ENCODE measurements at regions not wholly inside any gene's neighbourhood (a gene's known extent, or its start where the extent isn't known, plus 50 kb on each side); places are given as distances from the start of the nearest gene placed in this dataset.
A peak's percentile ranks its signal among the peaks of the same experiment; 100 is the strongest.

DNA sequence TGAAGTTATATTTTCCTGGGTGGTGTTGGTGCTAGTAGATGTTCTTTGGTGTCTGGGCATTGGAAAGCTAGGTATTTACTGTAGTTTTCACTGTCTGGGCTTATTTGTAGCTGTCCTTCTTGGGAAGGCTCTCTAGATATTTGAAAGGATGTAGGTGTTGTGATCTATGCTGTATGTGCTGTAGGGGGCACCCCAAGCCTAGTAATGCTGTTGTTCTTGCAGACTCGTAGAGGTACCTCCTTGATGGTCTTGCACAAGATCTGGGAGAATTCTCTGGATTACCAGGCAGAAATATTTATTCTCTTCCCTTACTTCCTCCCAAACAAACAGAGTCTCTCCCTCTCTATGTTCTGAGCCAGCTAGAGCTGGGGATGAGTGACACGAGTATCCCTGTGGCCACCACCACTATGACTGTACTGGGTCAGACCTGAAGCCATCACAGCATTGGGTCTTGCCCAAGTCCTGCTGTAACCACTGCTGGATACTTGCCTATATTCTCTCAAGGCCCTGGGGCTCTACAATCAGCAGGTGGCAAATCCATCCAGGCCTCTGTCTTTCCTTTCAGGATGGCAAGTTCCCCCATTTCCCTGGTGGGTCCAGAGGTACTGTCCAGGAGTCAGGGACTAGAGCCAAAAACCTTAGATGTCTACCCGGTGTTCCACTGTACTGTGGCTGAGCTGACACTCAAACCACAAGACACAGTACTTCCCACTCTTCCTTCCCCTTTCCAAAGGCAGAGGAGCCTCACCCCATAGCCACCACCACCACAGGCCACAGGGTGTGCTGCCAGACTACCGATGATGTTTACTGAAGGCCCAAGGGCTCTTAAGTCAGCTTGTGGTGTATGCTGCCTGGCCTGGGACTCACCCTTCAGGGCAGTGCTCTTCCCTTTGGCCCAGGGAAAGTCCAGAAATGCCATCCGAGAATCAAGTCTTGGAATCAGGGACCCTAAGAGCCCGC lies 195.2 kb upstream of the DPPA4 start:
- DNase-seq, result peak; percentile 59

DNA sequence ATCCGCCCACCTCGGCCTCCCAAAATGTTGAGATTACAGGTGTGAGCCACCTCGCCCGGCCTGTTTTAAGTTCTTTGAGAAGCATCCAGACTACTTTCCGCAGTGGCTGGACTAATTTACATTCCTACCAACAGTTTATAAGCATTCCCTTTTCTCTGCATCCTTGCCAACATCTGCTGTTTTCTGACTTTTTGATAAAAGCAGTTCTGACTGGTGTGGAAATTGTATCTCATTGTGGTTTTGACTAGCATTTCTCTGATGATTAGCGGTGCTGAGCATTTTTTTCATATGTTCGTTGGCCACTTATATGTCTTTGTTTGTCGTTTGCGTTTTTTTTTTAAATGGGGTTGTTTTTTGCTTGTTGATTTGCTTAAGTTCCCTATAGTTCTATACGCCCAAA lies 208.4 kb upstream of the DPPA4 start:
- no peak for DNase-seq

DNA sequence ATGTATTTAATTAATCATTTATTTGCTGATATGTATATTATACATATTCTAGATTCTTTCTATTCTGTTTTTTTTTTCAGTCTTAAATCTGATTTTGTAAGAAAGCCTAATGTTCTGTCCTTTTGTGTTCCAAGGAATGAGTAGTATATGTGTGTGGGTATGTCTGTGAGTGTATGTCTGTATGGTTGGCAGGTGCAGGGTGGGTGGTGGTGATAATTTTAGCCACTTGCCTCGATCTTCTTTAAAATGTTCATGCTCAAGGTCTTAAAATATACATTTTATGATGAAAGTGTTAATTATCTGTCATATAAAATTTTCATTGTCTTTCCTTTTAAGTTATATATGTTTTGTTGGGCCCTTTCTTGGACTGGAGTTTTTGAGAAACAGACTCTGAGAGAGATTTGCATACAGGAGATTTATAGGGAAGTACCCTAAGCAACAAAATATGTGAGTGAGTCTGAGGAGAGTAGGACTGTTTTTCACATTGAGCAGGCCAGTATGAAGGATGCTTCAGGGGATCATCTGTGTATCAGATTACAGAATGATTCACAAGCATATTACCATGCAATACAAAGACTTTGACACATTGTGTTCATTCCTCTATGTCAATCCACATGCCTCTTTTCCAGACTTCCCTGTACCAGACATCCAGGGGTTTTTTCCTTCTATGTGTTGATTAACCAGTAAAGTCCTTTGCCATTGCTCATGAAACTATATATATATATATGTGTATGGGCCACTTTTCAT lies 211.0 kb upstream of the DPPA4 start:
- no peak for DNase-seq

DNA sequence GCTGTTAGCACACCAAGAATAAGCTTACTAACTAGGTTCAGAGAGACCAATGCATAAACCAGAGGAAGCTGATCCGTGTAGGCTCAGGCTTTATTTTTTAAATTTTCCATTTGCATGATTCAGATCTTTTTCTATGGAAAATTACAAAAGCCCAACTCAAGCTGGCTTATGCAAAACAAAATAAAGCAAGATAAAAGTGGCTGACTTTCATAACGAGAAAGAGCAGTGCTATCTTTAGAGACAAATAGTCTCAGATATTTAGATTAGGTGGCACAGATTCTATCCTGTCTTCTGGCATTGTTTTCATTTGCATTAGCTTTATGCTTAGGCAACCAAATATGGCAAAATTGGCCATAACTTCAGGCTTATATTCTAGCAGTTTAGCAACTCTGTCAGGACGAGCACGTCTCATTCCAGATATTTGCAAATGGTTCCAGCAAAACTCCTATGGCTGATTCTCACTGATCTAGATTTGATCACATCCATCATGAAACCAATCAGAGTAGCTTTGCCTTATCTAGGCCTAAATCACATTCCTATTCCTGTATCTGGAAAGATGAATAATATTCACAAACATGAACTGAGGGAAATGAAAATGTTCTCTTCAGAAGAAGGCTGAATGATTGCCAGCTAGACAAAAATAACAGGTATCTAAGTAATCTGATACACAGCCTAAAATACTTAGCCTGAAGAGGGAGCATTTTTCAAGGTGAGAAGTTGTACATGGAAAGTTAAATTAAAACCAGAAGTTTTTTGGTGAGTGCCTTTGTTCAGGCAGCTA lies 216.4 kb upstream of the DPPA4 start:
- DNase-seq, result peak; percentile 3

DNA sequence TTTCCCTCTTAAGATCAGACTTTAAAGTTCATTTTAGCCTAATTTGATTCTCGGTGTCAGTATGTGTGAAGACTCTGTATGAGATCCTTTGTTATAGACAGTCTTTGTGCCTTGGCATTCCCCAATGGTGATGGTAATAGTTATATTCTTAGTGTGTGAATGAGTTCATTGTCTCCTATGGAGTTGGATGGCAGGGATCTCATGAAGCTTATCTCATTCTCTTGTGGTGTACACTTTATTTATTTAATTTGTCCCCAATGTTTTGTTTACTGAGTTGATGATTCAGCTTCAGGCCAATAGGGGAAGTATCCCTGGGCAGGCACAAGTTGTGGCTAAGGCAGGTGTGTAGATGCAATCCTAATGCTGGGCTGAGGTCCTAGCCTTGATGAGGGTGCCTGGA lies 222.0 kb upstream of the DPPA4 start:
- DNase-seq, result no peak

DNA sequence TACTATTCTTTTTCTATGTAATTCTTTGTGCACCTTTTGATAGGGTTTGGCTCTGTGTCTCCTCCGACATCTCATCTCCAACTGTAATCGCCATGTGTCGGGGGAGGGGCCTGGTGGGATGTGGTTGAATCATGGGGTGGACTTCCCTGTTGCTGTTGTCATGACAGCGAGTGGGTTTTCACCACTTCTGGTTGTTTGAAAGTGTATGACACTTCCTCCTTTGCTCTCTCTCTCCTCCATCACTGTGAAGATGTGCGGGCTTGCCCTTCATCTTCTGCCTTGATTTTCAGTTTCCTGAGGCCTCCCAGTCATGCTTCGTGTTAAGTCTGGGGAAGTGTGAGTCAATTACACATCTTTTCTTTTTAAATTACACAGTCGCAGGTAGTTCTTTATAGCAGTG lies 225.8 kb upstream of the DPPA4 start:
- no peak for DNase-seq

DNA sequence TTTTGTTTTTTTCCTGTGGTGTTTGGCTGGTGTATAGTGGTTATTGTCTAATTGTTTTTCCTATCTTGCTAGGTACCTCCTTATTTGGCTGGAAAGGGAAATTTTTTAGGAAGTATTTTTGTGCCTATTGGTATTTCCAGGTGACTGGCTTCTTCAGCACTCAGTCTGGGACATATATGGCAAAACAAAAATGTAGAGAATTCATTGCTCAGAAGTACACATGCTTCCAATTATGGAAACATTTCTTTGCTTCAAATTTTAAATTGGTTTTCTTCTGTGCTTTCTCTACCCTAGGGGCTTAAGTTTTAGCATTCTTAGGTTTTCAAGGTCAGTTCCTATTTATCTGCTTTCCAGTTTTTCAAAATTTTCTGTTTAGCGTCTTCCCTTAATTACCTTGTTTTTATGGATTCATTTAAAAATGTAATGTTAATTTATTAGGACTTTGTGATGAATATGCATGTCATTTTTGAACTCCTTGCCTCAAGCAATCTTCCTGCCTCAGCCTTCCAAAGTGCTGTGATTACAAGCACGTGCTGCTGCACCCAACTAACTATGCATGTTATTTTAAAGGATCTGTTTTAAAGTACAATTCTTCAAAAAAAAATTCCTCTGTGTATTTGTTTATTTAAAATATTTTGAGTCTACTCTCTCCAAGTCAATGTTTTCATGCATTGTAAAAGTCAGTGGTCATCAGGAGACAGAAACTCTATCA lies 231.9 kb upstream of the DPPA4 start:
- DNase-seq, result no peak

DNA sequence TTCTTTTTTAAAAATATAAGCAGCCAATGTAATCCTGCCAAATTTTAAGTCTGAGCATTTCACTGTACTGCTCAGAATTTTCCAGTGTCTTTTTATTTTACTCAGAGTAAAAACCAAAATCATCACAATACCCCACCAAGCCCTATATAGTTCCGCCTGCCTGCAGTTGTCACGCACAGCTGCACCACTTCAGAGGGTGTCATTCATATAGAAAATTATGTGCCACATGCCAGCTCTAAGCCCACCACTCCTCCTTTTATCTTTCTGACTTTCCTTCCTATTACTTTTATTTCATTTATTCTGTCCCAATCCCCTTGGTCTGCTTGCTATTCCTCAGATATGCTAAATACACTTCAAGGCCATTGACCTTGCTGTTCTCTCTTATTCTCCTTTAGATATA lies 233.1 kb upstream of the DPPA4 start:
- no peak for DNase-seq

DNA sequence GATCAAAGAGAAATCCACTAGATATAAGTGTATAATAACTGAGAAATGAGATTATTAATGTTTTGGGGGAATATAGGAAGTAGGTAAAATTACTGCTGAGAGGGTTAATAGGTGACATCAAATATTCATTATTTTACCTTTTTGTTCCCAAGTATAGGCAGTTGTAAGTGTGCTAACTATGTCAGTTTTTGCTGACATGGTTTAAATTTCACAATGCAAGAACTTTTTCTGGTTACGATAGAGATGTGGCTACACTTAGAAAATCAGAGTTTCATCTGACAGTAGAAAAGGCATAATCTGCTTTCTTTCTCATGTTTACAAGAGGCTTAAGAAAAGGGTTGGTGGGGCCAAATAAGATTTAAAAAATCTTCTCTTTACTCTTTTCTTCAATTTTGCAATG lies 235.0 kb upstream of the DPPA4 start:
- no peak for DNase-seq

DNA sequence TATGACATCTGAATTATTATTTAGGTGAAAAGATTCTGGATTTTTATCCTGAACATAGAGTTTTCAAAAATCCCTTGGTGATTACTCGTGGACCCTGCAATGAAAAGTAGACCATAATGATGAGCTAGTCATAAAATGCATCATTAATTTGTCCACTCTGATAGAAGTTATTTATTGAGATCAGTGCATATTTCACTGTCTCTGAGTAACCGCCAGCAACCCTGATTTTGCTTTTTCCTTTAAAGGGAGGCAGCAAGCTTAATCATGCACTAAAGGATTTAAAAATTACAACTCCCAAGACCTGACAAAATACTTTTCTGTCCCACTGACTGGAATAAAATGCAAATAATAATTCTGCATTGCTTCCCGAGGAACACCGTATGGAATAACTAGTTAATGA lies 259.6 kb upstream of the DPPA4 start:
- no peak for DNase-seq

DNA sequence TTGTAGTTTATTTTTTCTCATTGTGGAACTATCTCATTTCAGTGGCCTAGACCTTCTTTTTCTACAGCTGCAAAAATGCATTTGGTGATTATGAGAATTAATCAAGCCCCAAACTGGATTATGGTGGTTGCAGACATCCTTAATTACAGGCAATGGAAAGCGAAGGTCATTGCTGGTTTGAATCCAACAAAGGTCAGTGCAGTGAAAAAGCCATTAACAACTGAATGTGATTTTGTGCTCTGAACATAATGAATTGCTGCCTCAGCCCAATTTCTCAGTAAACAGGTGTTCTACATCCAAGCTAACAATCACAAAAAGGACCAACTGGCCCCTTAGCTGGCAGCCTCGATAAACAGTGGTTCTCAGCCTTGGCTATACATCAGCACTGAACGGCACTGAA lies 260.1 kb upstream of the DPPA4 start:
- no peak for DNase-seq

DNA sequence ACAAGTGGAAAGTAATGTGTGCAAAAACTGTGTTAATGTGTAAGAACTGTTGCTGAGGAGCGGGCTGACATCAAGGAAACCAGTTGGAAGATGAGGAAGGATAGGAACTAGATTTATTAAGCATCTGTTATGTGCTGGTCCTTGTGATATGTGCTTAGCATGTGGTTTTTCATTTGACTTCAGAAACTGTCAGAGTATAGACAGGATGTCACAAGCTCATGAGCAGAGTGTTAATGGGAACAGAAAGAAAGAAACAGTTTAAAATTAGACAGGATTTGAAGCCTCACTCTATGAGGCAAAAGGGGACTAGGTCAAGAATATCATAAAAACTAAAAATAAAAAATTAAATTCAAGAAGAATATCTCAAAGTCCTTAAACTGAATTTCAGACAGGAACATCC lies 270.6 kb upstream of the DPPA4 start:
- DNase-seq, result no peak

DNA sequence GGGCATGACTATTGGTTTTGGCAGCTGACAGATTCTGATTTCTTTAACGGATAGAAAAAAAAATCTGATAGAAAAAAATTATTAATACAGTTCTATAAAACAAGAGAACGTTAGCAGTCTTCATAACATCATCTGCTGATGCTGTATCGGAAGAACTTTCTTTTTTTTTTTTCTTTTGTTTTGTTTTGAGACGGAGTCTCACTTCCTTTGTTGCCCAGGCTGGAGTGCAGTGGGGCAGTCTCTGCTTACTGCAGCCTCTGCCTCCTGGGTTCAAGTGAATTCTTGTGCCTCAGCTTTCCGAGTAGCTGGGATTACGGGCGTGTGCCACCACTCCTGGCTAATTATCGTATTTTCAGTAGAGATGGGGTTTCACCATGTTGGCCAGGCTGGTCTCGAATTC lies 271.2 kb upstream of the DPPA4 start:
- DNase-seq, result no peak

DNA sequence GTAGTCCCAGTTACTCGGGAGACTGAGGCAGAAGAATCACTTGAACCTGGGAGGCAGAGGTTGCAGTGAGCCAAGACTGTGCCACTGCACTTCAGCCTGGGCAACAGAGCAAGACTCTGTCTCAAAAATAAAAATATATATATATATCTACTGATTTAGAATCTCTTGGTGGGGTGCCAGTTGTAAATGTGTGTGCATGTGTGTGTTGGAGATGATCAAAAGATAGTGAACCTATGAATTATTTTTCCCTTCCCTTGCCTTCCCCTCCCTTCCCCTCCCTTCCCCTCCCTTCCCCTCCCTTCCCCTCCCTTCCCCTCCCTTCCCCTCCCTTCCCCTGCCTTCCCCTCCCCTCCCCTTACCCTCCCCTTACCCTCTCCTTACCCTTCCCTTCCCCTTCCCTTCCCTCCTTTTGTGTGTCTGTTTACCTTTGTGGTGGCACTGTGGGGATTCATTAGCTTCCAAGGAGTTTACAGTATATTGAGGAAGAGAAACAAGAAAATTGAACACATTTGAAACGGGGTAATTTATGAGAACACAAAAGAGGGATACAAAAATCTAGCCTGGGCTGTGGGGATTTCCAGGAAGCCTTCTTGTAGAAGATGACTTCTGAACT lies 281.5 kb upstream of the DPPA4 start:
- DNase-seq, result no peak

DNA sequence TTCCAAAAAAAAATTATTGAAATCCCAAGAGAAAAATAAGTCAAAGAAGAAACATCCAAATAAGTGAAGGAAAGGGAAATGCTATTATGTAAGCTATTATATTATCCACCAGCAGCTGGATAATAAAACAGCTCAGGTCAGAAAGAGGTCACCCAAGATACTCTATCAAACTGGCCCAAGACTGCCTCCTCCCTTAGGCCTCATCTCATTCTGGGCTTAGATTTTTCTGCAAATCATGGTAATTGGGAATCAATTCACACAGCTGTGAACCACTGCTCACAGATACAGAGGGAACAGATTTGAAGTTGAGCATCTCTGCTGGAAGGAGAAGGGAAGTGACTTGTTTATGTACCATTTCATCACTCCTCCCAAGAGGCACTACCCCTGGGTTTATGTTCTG lies 294.6 kb upstream of the DPPA4 start:
- no peak for DNase-seq

DNA sequence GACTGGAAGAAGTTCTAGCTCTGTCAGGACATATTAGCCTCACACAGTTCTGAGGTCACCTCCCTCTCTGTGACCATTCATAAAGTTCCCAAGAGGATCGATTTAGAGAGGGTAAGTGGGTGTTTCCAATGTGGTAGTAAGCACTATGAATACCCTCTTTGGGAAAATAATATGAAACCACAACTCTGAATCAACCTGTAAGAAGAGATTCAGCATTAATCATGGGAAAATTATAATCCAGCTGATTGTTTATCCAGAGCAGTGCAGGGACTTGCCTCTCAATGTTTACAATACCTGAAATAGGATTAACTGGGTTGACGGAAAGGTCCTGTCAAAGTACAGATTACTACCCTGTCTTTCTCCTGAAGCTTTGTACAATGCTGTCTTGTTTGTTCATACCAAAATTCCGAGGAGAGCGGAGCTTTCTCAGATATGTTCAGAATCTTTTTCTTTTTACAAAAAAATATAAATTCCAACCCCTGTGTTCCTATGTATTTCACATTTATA lies 302.9 kb upstream of the DPPA4 start:
- no peak for DNase-seq

DNA sequence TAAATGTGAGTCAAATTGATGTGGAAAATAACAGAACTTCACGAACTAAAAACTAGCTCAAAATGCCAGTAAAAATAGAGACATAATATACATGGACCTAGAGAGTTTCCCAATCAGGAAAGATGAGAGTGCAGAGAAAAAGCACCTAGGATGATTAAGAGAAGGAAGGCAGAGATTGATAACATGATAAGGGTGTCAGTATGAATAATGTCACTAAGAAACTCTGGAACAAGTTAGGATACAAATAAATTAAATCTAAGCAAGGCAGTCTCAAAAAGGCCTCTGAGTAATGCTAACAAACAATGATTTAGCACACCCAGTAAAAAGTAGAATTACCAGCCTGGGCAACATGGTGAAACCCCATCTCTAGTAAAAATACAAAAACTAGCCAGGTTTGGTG lies 304.7 kb upstream of the DPPA4 start:
- no peak for DNase-seq

DNA sequence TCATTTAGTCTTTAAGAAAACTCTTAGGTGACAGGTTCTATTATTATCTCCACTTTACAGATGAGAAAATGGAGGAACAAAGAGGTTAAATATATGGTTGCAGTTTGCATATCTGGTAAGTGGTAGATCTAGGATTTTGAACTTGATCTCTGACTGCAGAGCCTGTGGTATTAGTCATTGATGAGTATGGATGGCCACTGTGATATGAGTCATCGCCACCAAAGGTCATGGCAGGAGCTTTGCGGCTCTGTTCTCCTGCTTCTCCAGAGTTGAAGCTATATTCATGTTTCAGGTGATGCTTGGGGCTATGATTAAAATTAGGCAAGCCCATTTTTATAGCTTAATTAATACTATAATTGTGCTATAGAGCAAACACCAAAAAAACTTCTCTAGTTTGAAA lies 306.2 kb upstream of the DPPA4 start:
- DNase-seq, result no peak

DNA sequence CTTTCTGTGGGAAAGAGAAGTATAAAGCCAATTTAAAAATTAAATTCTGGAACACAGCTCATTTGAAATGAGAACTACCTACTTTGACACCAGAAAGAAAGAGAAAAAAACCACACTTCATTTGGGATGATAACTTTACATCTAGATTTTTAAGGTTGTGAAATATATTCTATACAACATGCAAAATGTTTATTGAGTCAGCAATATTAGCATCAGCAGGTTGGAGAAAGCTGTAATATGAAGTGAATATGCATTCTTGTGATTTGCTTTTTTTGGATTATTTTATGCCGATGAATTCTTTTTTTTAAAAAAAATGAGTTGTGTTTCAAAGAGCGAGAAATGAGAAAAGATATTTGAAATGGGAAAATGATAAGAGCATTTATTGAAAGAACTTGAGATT lies 307.0 kb upstream of the DPPA4 start:
- no peak for DNase-seq

DNA sequence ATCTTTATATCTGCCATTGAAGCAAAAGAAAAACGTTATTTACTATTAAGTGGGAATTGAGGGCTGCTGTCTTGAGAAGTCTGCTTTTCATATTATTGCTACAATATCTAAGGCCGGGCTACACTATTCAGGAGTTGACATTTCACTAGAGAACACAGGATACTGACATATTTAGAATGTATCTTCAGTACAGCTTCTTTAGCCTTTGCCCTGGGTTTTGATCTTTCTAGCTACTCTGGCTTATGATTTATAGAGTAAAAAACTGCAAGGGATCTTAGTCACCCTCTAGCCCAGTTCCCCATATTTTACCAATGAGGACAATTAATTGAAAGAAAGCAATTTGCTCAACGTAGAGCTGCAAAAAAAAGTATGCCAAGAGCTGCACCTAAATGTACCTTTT lies 307.4 kb upstream of the DPPA4 start:
- DNase-seq, result no peak

DNA sequence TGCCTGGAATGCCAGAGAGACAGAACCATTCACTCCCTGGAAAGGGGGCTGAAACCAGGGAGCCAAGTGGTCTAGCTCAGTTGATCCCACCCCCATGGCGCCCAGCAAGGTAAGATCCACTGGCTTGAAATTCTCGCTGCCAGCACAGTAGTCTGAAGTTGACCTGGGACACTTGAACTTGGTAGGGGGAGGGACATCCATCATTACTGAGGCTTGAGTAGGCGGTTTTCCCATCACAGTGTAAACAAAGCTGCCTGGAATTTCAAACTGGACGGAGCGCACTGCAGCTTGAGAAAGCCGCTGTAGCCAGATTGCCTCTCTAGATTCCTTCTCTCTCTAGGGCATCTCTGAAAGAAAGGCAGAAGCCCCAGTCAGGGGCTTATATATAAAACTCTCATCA lies 310.7 kb upstream of the DPPA4 start:
- DNase-seq, result no peak

DNA sequence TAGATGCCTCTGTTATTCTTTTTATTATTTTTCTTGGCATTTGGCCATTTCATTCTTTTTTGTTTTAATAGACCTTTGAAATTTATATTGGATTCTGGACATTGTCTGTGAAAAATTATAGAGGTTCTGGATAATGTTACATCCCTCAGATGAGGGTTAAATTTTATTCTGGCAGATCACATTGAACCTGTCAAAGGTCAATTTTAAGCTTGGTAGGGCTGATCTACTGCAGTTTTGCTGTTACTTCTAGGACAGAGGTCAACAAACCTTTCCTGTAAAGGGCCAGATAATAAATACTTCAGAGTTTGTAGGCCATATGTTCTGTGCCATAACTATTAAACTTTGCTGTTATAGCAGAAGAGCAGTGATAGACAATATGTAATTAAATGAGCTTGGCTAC lies 318.9 kb upstream of the DPPA4 start:
- DNase-seq, result no peak
